CMK (cell line): ENCODE measurements at regions not wholly inside any gene's neighbourhood (a gene's known extent, or its start where the extent isn't known, plus 50 kb on each side); places are given as distances from the start of the nearest gene placed in this dataset.
A peak's percentile ranks its signal among the peaks of the same experiment; 100 is the strongest.
"Not testable (repeated sequence)": the region's sequence is repeated elsewhere in the genome, so short reads cannot be mapped to it uniquely, and the experiment has no call there.

Experiments
- DNase-seq: peaks from one replicate; pipeline ENCODE4 v3.0.0-alpha.2; 2010; ENCODE audit warnings: low read depth

GRCh38 chr7:32648408-32649156 lies 153.3 kb downstream of the AVL9 start:
- DNase-seq = peak; percentile 17

GRCh38 chr7:32645255-32645654 lies 150.0 kb downstream of the AVL9 start:
- not testable (repeated sequence) for DNase-seq

GRCh38 chr7:32643194-32643593 lies 147.9 kb downstream of the AVL9 start:
- no peak for DNase-seq

GRCh38 chr7:32639122-32639521 lies 143.8 kb downstream of the AVL9 start:
- DNase-seq = no peak

GRCh38 chr7:32638479-32639121 lies 143.3 kb downstream of the AVL9 start:
- DNase-seq = not testable (repeated sequence)
